Activated CD4-positive, alpha-beta T cell treated with anti-CD3 and anti-CD28 coated beads, Interleukin-2, amount 10 ng/mL, durations not matched to agents 24 days and 14 days (primary cell): ENCODE measurements at regions not wholly inside any gene's neighbourhood (a gene's known extent, or its start where the extent isn't known, plus 50 kb on each side); places are given as distances from the start of the nearest gene placed in this dataset.

Source experiments
- DNase-seq: peaks from one replicate; pipeline ENCODE4 v3.0.0; 2022
- H3K27ac Mint-ChIP-seq: one replicate; pipeline ENCODE4 v1.8.0; 2022; ENCODE audit warnings: mild to moderate bottlenecking, mixed read lengths
- H3K27me3 Mint-ChIP-seq: one replicate; pipeline ENCODE4 v1.8.0; 2022; ENCODE audit warnings: mixed read lengths
- H3K36me3 Mint-ChIP-seq: one replicate; pipeline ENCODE4 v1.8.0; 2022; ENCODE audit warnings: low read depth, mild to moderate bottlenecking, mixed read lengths
- H3K4me1 Mint-ChIP-seq: one replicate; pipeline ENCODE4 v1.8.0; 2021; ENCODE audit warnings: mixed read lengths
- H3K4me3 Mint-ChIP-seq: one replicate; pipeline ENCODE4 v1.8.0; 2022; ENCODE audit warnings: mild to moderate bottlenecking, moderate library complexity, mixed read lengths
- H3K9me3 Mint-ChIP-seq: one replicate; pipeline ENCODE4 v1.8.0; 2021; ENCODE audit warnings: mixed read lengths
- intact Hi-C: fragments of 100-400 bp; cut with micrococcal nuclease; formaldehyde crosslinking; loops from one replicate; pipeline ENCODE4 v1.15.1; 2023

DNA sequence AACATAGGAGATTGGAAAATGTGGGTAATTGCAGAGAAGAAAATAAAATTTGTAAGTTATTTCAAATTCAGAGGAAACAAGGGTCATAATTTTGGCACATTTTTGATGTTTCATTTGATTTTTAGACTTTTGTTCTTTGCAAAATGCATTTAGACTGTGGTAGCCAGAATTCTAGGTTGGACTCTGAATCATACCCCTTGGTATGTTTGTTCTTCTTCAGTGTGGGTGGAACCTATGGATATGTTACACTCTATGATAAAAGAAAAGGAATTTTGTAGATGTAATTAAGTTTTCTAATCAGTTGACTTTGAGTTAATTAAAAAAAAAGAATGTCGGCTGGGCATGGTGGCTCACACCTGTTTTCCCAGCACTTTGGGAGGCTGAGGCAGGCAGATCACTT lies 827.0 kb downstream of the AACS start:
- Mint-ChIP-seq H3K9me3 (no peaks in the 10 kb centered on the region), H3K36me3 (no peaks in the 10 kb centered on the region), H3K4me1 (no peaks in the 10 kb centered on the region), H3K4me3 (no peak overlapping the region), H3K27ac (no peak overlapping the region), H3K27me3 (no peaks in the 10 kb centered on the region)
- no peak for DNase-seq
- intact Hi-C loops: no loop called here

DNA sequence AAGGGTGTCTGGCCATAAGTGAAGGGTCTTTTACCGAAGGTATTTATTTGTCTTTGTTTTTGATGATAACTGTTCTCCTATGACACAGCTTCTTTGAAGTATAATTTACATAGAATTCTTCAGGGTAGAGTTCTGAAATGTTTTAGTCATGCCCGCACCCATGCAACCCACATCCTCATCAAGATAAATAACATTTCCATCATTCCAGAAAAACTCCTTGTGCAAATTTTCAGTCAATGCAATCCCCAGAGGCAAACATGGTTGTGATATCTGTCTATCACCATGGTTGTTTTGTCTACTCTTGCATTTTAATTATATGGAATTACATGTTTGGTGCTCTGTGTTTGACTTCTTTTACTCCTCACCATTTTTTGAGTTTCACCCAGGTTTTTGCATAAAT lies 837.8 kb downstream of the AACS start:
- Mint-ChIP-seq H3K4me3 (no peak overlapping the region), H3K4me1 (no peaks in the 10 kb centered on the region), H3K27ac (no peak overlapping the region), H3K27me3 (no peaks in the 10 kb centered on the region), H3K36me3 (no peaks in the 10 kb centered on the region), H3K9me3 (no peaks in the 10 kb centered on the region)
- no peak for DNase-seq
- intact Hi-C loops: no loop called here

DNA sequence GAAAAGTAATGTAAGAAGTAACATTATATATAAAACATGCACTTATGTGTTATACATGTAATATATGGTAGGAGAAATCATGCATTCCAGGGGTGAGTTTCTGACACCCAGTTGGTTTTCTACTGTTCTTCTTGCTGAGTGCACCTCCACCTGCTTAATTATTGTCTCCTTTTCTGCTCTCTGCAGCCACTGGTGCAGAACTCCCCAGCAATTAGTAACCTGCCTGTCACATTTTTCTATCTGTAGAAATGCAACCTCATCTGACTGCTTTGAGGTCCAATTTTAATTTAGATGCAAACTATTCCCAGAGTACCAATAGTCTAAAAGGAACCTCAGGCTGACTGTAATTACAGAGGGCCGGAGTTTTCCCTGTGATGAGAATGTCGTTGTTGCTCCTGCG lies 842.1 kb downstream of the AACS start:
- no peaks in the 10 kb centered on the region for H3K36me3 Mint-ChIP-seq
- DNase-seq: no peak
- no peaks in the 10 kb centered on the region for H3K4me1 Mint-ChIP-seq
- no peaks in the 10 kb centered on the region for H3K9me3 Mint-ChIP-seq
- H3K27ac Mint-ChIP-seq: no peak overlapping the region
- H3K4me3 Mint-ChIP-seq: no peak overlapping the region
- no peaks in the 10 kb centered on the region for H3K27me3 Mint-ChIP-seq
- intact Hi-C loops: no loop called here

DNA sequence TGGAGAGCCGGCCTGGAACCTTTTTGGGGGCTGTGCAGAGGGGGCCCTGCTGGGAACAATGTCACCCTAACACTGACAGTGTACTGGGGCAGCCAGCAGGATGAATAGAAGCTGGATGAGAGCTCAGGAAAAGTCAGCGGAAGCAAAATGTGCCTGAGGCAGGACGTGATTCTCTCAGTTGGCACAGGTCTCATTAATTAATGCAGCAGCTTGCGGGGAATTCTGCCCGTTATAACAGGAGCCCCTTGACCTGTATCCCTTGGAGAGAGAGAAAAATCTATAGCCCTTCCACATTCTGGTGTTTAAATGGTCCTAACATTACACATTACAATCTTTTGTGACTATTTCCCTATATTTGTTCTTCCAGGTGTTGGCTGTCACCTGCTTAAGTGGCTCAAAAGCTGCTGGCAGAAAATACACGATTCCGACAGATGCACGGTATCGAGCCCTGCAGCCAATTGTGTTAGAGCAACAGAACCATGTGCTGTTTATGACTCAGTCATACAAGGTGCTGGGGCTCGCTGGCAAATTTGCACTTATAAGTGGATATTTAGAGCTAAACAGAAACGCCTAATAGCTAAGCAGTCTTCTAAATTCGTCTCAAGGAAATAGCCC lies 854.7 kb downstream of the AACS start:
- Mint-ChIP-seq H3K27me3 (no peaks in the 10 kb centered on the region), H3K27ac (no peak overlapping the region), H3K4me3 (no peak overlapping the region), H3K9me3 (no peaks in the 10 kb centered on the region), H3K36me3 (no peaks in the 10 kb centered on the region), H3K4me1 (no peaks in the 10 kb centered on the region)
- no peak for DNase-seq
- intact Hi-C loops: no loop called here

DNA sequence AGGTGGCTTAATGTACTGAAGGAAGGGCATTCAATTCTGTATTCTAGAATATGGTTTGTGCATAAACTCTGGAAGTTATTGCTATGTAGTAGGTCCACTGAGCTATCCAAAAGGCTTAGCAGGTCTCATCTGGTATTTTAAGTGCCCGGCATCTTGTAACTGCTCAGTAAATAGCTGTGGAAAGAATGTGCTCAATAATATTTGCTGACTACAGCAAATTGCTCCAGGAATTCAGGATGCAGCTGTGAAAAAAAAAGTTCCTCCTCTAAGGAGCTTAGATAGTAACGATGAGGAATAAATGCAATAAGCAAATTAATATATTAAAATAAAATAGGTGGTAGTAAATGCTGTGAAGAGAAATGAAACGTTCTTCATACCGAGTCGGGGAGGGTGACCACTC lies 857.1 kb downstream of the AACS start:
- no peaks in the 10 kb centered on the region for H3K36me3 Mint-ChIP-seq
- H3K27ac Mint-ChIP-seq: no peak overlapping the region
- H3K9me3 Mint-ChIP-seq: no peaks in the 10 kb centered on the region
- intact Hi-C loops: no loop called here
- no peak for DNase-seq
- no peaks in the 10 kb centered on the region for H3K4me1 Mint-ChIP-seq
- H3K4me3 Mint-ChIP-seq: no peak overlapping the region
- no peaks in the 10 kb centered on the region for H3K27me3 Mint-ChIP-seq

DNA sequence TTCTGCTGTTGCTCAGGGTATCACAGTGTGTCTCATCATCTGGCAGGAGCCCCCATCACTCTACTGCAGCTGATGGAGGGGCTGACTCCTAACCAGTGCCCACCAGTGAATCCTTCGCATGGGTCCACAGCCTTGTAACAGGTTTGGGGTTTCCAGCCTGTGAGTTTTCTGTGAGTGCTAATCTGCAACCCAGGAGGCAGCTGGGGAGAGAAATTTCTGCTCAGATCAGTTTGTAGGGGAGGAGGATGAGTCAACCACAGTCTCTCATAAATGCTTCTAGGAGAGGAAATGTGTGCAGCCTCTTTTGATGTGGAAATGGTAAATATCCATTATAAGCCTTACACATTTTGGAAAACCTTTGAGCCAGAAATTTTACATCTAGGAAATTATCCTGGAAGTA lies 871.3 kb downstream of the AACS start:
- Mint-ChIP-seq H3K4me3 (no peak overlapping the region), H3K36me3 (no peaks in the 10 kb centered on the region), H3K27ac (no peak overlapping the region), H3K4me1 (no peaks in the 10 kb centered on the region), H3K9me3 (no peaks in the 10 kb centered on the region), H3K27me3 (no peaks in the 10 kb centered on the region)
- DNase-seq: no peak
- intact Hi-C loops: no loop called here

DNA sequence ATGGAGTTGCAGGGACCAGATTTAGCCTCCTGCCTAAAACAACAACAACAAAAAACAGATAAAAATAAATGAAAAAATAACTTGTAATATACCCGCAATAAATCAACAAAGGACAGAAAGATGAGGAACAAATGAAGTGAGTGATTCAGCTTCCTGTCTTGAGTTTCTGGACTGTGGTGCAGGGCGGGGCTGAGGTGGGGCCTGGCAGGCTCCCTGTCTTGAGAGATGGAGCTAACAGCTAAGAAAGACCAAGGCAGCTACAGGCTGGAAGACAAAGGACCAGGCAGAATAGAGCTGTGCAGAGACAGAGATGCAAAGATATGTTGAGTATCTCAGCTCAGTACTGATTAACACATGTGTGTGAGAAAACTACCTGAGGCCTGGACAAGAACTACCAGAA lies 879.2 kb downstream of the AACS start:
- Mint-ChIP-seq H3K9me3 (no peaks in the 10 kb centered on the region), H3K27me3 (no peaks in the 10 kb centered on the region), H3K4me1 (no peaks in the 10 kb centered on the region), H3K4me3 (no peak overlapping the region), H3K36me3 (no peaks in the 10 kb centered on the region), H3K27ac (no peak overlapping the region)
- DNase-seq: no peak
- intact Hi-C loops: no loop called here

DNA sequence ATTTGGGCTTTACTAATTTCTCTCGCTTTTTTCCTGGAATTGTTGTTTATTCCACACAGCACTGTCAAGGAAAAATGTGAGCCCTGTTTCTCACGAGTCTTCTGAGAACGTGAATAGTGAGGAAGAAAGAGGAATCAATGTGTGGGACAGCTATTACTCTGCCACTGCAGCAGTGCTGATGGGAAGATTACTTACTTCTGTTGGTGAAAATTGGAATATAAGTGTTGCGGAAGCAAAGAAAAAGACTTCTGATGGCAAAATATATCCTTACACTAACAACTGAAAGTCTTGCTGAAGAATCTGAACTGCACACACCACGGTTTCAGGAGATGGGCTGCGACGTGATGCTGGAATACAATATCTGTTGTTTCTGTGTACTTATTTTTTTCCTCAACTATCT lies 884.2 kb downstream of the AACS start:
- no peak for DNase-seq
- Mint-ChIP-seq H3K9me3 (peaks cover 6% of the 10 kb centered on the region), H3K27me3 (no peaks in the 10 kb centered on the region), H3K36me3 (no peaks in the 10 kb centered on the region), H3K4me3 (no peak overlapping the region), H3K4me1 (no peaks in the 10 kb centered on the region), H3K27ac (no peak overlapping the region)
- intact Hi-C loops: no loop called here

DNA sequence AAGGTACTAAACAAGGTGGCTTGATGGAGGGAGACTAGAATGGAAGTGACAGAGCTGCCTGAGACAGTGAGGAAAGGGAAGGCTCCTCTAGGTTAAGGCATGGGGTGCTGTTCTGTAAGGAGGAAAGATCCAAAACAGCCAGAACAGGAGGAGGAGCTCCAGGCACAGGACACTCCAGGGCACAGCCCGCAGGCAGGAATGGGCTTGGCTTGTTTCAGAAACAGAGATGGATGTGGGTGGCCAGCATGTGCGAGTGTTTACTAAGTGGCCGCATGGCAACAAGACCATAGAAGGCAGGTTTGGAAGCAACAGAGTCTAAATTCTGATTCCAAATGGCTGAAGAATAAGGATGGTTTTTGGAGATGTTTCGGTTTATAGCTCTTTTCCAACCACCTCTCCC lies 889.1 kb downstream of the AACS start:
- Mint-ChIP-seq H3K27me3 (no peaks in the 10 kb centered on the region), H3K27ac (no peak overlapping the region), H3K4me3 (no peak overlapping the region), H3K9me3 (peaks cover 11% of the 10 kb centered on the region), H3K36me3 (no peaks in the 10 kb centered on the region), H3K4me1 (no peaks in the 10 kb centered on the region)
- DNase-seq: no peak
- intact Hi-C loops: no loop called here

DNA sequence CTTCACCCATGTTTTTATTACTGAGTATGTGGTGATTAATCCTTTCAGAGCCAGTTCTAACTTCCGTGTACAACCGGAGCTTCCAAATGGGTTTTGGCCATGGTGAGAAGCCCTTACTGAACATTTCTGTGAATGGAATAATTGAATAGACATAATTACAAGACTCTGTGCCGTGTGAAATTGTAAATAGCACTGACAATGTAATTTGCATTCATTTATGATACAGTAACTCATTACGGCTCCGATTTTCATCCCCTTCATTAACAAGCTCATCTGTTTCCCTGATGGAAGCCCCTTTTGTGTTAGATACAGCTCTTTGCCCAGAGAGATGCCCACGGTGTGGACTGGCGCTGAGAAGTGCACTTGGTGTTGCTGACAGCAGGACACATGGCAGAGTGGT lies 891.0 kb downstream of the AACS start:
- Mint-ChIP-seq H3K27me3 (no peaks in the 10 kb centered on the region), H3K4me1 (no peaks in the 10 kb centered on the region), H3K27ac (no peak overlapping the region), H3K9me3 (peaks cover 18% of the 10 kb centered on the region), H3K36me3 (no peaks in the 10 kb centered on the region), H3K4me3 (no peak overlapping the region)
- no peak for DNase-seq
- intact Hi-C loops: no loop called here

DNA sequence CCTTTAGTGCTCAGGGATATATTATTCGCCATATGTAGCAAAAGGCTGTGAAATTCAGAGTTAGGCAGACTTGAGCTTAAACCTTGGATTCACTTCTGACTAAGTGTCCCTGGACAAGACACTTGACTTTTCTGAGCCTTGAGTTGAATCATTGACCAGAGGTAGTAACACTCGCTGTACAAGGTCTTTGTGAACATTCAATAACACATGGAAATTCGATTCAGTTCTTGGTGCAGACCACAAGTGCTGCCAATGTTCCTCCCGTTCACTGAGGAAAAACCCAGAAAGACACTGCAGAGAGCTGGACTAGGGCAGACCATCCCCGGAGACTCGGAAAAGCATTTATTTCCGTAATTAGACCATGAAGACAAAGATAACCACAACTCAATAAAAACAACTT lies 901.4 kb downstream of the AACS start:
- H3K9me3 Mint-ChIP-seq: peaks cover 11% of the 10 kb centered on the region
- no peak overlapping the region for H3K27ac Mint-ChIP-seq
- no peak overlapping the region for H3K4me3 Mint-ChIP-seq
- no peaks in the 10 kb centered on the region for H3K4me1 Mint-ChIP-seq
- no peak for DNase-seq
- intact Hi-C loops: no loop called here
- H3K27me3 Mint-ChIP-seq: no peaks in the 10 kb centered on the region
- H3K36me3 Mint-ChIP-seq: no peaks in the 10 kb centered on the region

DNA sequence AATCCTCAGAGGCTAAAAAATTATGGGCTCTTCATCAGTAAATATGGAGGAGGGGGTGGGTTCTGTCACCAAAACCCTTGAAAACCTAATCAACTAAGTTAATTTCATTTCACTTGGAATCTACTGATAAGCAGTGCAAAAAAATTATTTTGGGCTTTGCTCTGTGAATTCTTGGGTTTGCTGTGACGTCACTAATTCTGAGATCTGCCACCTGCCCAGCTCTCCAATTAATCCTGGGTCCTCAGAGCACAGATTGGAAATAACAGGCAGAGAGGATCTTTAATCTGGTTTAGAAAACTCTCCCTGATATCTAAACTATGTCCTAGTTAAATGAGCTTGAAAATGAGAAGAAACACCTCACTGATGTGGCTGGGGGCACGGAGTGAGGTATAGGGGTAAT lies 903.2 kb downstream of the AACS start:
- intact Hi-C loops: no loop called here
- H3K4me1 Mint-ChIP-seq: no peaks in the 10 kb centered on the region
- H3K36me3 Mint-ChIP-seq: no peaks in the 10 kb centered on the region
- no peak overlapping the region for H3K27ac Mint-ChIP-seq
- H3K27me3 Mint-ChIP-seq: no peaks in the 10 kb centered on the region
- no peak for DNase-seq
- no peak overlapping the region for H3K4me3 Mint-ChIP-seq
- peaks cover 8% of the 10 kb centered on the region for H3K9me3 Mint-ChIP-seq

DNA sequence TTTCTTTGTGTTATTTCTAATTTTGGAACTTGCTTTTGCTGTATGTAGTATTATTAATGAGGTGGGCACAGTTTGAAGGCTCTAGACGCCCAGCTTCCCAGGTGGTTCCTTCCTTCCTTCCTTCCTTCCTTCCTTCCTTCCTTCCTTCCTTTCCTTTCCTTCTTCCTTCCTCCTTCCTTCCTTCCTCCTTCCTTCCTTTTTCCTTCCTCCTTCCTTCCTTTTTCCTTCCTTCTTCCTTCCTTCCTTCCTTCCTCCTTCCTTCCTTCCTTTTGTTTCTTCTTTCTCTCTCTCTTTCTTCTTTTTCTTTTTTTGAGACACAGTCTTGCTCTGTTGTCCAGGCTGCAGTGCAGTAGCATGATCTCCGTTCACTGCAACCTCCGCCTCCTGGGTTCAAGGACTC lies 906.7 kb downstream of the AACS start:
- H3K27me3 Mint-ChIP-seq: no peaks in the 10 kb centered on the region
- intact Hi-C loops: no loop called here
- no peaks in the 10 kb centered on the region for H3K4me1 Mint-ChIP-seq
- no peak overlapping the region for H3K4me3 Mint-ChIP-seq
- no peaks in the 10 kb centered on the region for H3K36me3 Mint-ChIP-seq
- no peak overlapping the region for H3K27ac Mint-ChIP-seq
- DNase-seq: no peak
- peaks cover 9% of the 10 kb centered on the region for H3K9me3 Mint-ChIP-seq

DNA sequence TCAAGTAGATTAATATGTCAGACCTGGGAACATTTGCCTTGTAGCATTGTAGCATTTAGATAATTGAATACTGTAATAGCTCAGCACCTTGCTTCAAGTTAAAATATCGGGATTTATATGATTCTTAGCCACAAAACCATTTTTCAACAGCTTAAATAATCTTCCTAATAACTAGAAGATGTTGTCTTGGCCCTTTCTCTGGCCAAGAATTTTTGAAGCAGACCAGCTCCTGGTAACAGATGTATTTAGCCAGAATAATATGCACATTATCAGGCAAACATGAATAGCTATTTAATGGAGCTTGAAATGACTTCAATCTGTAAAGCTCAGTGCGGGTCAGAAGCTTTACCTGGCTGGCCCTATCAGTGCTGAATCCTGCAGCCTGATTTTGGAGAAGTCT lies 913.1 kb downstream of the AACS start:
- H3K36me3 Mint-ChIP-seq: no peaks in the 10 kb centered on the region
- no peak for DNase-seq
- H3K27me3 Mint-ChIP-seq: no peaks in the 10 kb centered on the region
- intact Hi-C loops: no loop called here
- peaks cover 5% of the 10 kb centered on the region for H3K9me3 Mint-ChIP-seq
- H3K4me1 Mint-ChIP-seq: no peaks in the 10 kb centered on the region
- H3K4me3 Mint-ChIP-seq: no peak overlapping the region
- H3K27ac Mint-ChIP-seq: no peak overlapping the region

DNA sequence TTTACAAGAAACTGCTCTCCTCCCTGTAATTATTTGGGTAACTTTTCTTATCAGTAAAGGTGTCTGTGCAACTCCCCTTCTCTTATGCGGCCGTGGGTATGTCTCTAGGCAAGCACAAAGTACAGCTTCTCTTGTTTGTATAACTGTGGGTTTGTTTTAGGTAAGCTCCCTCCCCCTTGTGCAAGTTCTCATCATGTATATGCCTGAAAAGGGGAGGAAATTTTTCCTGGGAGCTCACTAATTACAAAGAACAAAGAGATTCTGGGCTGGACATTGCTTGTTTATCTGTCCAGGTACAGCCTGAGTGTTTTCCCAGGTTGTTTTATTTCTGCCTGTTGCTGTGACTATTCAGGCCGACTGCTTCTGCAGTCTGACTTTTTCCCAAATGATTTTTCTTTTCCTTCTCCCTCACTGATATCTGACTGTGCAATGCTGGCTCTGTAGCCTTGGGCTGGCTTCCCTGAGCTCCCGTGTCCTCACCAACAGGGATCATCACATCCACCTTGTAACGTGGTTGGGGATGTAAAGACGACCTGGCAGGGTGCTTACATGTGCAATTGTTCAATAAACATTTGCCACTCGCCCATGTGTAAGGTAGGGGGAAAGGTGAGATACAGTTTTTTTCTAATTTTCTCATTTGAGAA lies 916.5 kb downstream of the AACS start:
- Mint-ChIP-seq H3K27ac (no peak overlapping the region), H3K9me3 (no peaks in the 10 kb centered on the region), H3K4me1 (no peaks in the 10 kb centered on the region), H3K4me3 (no peak overlapping the region), H3K36me3 (no peaks in the 10 kb centered on the region), H3K27me3 (peaks cover 6% of the 10 kb centered on the region)
- intact Hi-C loops: no loop called here
- no peak for DNase-seq
